LNCaP clone FGC (cell line): ENCODE measurements at regions not wholly inside any gene's neighbourhood (a gene's known extent, or its start where the extent isn't known, plus 50 kb on each side); places are given as distances from the start of the nearest gene placed in this dataset.

Source experiments
- DNase-seq: peaks from one replicate; pipeline ENCODE4 v3.0.0-alpha.2; 2011; ENCODE audit warnings: low read depth
- H3K4me3 ChIP-seq: 2 replicates; pipeline ENCODE4 v1.5.1; 2011; ENCODE audit warnings: mild to moderate bottlenecking, low read depth, low read length, control low read depth
- TF ChIP-seq, protein P1 (sequence below): IDR thresholded peaks from 2 replicates; pipeline ENCODE4 v1.5.1; 2012; ENCODE audit warnings: mild to moderate bottlenecking; ENCODE audit not compliant: control insufficient read depth, insufficient read depth; ENCODE audit errors: extremely low read depth

DNA sequence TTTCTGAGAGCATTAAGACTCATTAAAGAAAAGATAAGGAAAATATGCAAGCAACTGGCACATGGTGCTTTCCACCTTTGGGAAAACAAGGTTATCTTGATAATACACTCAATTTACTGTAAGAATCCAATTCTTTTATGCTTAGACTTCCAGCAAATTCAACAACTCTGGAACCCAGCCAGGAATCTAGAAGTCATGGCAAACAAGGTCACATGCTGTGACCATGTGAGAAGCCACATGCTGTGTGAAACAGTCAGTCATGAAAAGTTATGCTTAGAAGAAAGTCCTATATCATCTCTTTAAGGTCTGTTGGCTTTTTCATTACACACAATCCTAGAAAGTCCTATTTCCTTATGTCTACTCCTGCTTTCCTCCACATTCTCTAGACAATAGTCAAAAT is 581.8 kb upstream of the C9orf72 start:
- TF ChIP-seq, protein P1, sequence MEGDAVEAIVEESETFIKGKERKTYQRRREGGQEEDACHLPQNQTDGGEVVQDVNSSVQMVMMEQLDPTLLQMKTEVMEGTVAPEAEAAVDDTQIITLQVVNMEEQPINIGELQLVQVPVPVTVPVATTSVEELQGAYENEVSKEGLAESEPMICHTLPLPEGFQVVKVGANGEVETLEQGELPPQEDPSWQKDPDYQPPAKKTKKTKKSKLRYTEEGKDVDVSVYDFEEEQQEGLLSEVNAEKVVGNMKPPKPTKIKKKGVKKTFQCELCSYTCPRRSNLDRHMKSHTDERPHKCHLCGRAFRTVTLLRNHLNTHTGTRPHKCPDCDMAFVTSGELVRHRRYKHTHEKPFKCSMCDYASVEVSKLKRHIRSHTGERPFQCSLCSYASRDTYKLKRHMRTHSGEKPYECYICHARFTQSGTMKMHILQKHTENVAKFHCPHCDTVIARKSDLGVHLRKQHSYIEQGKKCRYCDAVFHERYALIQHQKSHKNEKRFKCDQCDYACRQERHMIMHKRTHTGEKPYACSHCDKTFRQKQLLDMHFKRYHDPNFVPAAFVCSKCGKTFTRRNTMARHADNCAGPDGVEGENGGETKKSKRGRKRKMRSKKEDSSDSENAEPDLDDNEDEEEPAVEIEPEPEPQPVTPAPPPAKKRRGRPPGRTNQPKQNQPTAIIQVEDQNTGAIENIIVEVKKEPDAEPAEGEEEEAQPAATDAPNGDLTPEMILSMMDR = no peak
- H3K4me3 ChIP-seq = no peak overlapping the region
- no peak for DNase-seq

DNA sequence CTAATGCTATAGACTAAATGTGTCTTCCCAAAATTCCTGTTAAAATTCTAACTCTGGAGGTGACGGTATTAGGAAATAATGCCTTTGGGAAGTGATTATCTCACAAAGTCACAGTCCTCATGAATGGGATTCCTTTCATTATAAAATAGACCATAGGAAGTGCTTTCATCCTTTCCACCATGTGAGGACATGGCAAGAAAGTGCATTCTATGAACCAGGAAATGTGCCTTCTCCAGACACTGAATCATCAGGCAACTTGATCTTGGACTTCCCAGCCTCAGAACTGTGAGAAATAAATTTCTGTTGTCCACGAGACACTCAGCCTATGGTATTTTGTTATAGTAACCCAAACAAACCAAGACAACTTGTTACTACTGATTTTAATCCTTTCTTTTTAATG is 582.4 kb upstream of the C9orf72 start:
- H3K4me3 ChIP-seq = no peak overlapping the region
- TF ChIP-seq, protein P1 = no peak
- DNase-seq = no peak

DNA sequence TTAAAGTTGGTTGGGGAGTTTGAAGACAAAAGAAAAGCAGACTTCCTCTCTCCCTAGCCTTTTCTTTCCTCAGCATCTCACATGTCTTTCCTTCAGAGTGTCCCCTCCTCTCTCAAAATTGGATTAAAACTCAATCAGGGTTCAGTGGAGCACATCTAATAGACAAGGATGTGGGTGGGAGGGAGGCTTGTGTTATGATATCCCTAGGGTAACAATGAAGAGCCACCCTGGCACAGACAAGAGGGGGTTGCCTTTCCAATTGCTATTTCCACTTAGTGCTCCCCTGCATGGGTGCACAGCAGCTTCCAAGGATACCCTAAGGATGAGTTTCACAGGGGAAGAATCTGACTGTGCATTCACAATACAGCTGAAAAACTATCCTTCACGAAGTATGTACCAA is 585.2 kb upstream of the C9orf72 start:
- TF ChIP-seq, protein P1 = no peak
- H3K4me3 ChIP-seq = no peak overlapping the region
- no peak for DNase-seq

DNA sequence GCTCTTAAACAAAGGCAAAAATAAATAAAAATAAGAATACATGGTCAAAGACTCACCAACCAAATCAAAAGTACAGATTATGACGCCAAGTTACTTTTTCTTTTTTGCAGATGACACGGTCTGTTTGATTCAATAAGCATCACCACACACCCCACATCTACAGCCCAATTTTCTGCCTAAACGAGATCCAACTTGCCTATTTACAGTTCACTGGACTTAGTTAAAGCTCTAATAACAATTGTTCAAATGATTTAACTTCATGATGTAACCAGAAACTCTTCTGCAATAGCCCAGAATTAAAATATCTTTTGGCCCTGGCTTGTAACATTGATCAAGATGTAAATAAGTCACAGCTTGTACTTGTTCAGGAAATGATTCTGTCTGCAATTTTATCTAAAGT is 590.3 kb upstream of the C9orf72 start:
- TF ChIP-seq, protein P1 = no peak
- no peak overlapping the region for H3K4me3 ChIP-seq
- no peak for DNase-seq

DNA sequence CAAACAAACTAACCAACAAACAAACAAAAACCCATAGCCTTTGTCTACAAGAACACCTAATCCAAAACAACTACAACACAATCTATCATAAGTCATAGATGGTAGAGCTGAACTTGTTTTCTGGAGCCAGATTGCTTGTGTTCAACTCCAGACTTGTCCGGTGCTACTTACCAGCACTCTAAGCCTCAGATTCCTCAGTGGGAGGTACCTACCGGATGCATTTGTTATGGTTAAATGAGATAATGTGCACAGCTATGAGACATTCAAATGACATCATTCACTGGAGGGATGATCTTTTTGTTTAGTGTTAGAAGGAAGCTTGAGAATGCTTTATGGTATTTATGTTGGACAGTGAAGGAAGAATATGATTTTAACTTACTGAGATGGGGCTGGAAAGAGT is 592.9 kb upstream of the C9orf72 start:
- no peak for DNase-seq
- TF ChIP-seq, protein P1 = no peak
- no peak overlapping the region for H3K4me3 ChIP-seq

DNA sequence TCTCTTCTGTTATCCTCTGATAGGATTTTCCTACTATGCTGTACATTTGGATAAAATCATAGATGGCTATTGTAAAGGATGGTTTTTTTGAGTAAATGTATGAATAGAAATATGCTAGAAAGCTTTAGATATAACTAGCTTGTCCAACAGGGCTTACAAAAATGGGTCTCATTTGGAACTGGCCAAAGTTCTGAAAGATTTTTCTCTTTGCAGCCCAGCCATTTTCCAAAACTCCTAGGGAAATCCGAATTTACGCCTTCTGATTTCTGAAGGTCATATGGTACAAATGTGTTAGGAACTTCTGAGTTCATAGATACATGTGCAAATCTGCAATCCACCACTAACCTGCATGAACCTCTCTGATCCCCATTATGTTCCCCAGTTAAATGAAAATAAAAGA is 603.9 kb upstream of the C9orf72 start:
- H3K4me3 ChIP-seq = no peak overlapping the region
- TF ChIP-seq, protein P1 = no peak
- DNase-seq = no peak

DNA sequence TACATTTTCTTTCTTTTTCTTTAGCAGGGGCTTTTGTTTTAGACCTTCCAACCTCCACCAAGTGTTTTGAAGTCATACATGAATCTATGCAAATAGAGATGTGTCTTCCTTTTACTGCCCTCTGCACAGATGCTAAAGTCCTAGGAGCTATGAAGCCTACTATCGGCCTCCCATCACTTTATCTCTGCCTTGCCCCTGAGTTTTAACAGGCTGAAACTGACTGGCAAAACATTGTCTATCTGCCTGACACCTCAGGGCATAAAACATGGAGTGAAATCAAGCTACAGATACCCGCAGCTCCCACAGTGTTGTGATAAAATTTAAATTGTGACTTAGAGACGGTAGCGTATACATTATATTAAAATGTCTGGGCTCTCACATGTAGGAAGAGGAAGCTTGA is 604.6 kb upstream of the C9orf72 start:
- TF ChIP-seq, protein P1 = no peak
- H3K4me3 ChIP-seq = no peak overlapping the region
- DNase-seq = no peak
